LNCaP clone FGC (cell line): ENCODE measurements at regions not wholly inside any gene's neighbourhood (a gene's known extent, or its start where the extent isn't known, plus 50 kb on each side); places are given as distances from the start of the nearest gene placed in this dataset.
"Not testable (repeated sequence)": the region's sequence is repeated elsewhere in the genome, so short reads cannot be mapped to it uniquely, and the experiment has no call there.

Experiments used
- DNase-seq: peaks from one replicate; pipeline ENCODE4 v3.0.0-alpha.2; 2011; ENCODE audit warnings: low read depth
- H3K4me3 ChIP-seq: 2 replicates; pipeline ENCODE4 v1.5.1; 2011; ENCODE audit warnings: mild to moderate bottlenecking, low read depth, low read length, control low read depth
- CTCF ChIP-seq: IDR thresholded peaks from 2 replicates; pipeline ENCODE4 v1.5.1; 2012; ENCODE audit warnings: mild to moderate bottlenecking; ENCODE audit not compliant: control insufficient read depth, insufficient read depth; ENCODE audit errors: extremely low read depth

GRCh38 chr18:22817844-22818243, 115.3 kb upstream of the RBBP8 start:
- DNase-seq: no peak
- H3K4me3 ChIP-seq: no peak overlapping the region
- TF ChIP-seq CTCF: no peak

- DNase-seq: no peak
- no peak for TF ChIP-seq CTCF
- H3K4me3 ChIP-seq: no peak overlapping the region
These were observed 111.1 kb upstream of the RBBP8 start for GRCh38 chr18:22822024-22822423.

GRCh38 chr18:22822841-22823508, 110.2 kb upstream of the RBBP8 start:
- no peak for DNase-seq
- no peak for TF ChIP-seq CTCF
- H3K4me3 ChIP-seq: no peak overlapping the region

- H3K4me3 ChIP-seq: no peak overlapping the region
- DNase-seq: no peak
- TF ChIP-seq CTCF: no peak
These were observed 106.4 kb upstream of the RBBP8 start for GRCh38 chr18:22826726-22827125.

- no peak overlapping the region for H3K4me3 ChIP-seq
- TF ChIP-seq CTCF: no peak
- no peak for DNase-seq
These were observed 105.9 kb upstream of the RBBP8 start for GRCh38 chr18:22827216-22827615.

- DNase-seq: no peak
- H3K4me3 ChIP-seq: no peak overlapping the region
- TF ChIP-seq CTCF: no peak
These were observed 105.4 kb upstream of the RBBP8 start for GRCh38 chr18:22827741-22828140.

GRCh38 chr18:22828171-22828570, 105.0 kb upstream of the RBBP8 start:
- TF ChIP-seq CTCF: no peak
- no peak for DNase-seq
- H3K4me3 ChIP-seq: no peak overlapping the region

GRCh38 chr18:22828583-22828982, 104.5 kb upstream of the RBBP8 start:
- not testable (repeated sequence) for H3K4me3 ChIP-seq, DNase-seq
